ENCODE measurements at regions not wholly inside any gene's neighbourhood (a gene's known extent, or its start where the extent isn't known, plus 50 kb on each side); places are given as distances from the start of the nearest gene placed in this dataset.

- TF ChIP-seq EZH2 (optimal IDR thresholded peaks at IDR 0.05; ENCODE audit: low read depth, low read length) (no peak), CTCF (IDR thresholded peaks at IDR 0.05; ENCODE audit: low read length) (no peak), EZH2phosphoT487 (IDR thresholded peaks at IDR 0.05; ENCODE audit: low read length) (no peak)
Measured at GRCh38 chr6:19002976-19003560, 615.9 kb downstream of the RNF144B start.

Measured in MM.1S (cell line).